Esophagus muscularis mucosa (tissue), 4 donors: ENCODE measurements at regions not wholly inside any gene's neighbourhood (a gene's known extent, or its start where the extent isn't known, plus 50 kb on each side); places are given as distances from the start of the nearest gene placed in this dataset.

ENCODE experiments used
- EP300 ChIP-seq: sonication (generic); formaldehyde crosslinking; IDR thresholded peaks from one replicate; pipeline ENCODE4 v1.6.1; 2017; ENCODE audit warnings: antibody characterized with exemption
- POLR2AphosphoS5 ChIP-seq, 2 donors: sonication (generic); formaldehyde crosslinking; IDR thresholded peaks; one replicate each; pipeline ENCODE4 v1.6.1; 2017; ENCODE audit warnings: antibody characterized with exemption in 2 of 2
- TF ChIP-seq, protein P1 (sequence below), 3 experiments: fragments of 200-600 bp in 2 of 3; fragments of 450-650 bp in 1 of 3; sonication (generic) in 2 of 3; IDR thresholded peaks; one replicate each; pipeline ENCODE4 v1.5.1; 2017 to 2019; ENCODE audit warnings: antibody characterized with exemption in 3 of 3, mild to moderate bottlenecking in 2 of 3, moderate library complexity in 1 of 3

DNA sequence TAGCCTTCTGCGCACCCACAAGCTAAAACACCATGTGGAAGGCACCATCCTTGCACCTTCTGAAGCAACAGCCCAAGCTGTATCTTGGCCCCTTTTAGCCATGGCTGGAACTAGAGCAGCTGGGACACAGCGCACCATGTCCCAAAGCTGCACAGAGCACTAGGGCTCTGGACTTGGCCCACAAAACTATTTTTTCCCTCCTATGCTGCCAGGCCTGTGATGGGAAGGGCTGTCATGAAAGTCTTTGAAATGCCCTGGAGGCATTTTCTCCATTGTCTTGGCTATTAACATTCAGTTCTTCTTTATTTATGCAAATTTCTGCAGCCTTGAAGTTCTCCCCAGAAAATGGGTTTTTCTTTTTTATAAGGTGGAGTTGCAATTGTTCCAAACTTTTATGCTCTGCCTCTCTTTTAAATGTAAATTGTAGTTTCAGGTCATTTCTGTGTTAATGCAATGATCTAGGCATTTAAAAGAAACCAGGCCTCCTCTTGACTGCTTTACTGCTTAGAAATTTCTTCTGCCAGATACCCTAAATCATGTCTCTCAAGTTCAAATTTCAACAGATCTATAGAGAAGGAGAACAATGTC is 996.3 kb downstream of the TAF11L14 start:
- TF ChIP-seq, protein P1, sequence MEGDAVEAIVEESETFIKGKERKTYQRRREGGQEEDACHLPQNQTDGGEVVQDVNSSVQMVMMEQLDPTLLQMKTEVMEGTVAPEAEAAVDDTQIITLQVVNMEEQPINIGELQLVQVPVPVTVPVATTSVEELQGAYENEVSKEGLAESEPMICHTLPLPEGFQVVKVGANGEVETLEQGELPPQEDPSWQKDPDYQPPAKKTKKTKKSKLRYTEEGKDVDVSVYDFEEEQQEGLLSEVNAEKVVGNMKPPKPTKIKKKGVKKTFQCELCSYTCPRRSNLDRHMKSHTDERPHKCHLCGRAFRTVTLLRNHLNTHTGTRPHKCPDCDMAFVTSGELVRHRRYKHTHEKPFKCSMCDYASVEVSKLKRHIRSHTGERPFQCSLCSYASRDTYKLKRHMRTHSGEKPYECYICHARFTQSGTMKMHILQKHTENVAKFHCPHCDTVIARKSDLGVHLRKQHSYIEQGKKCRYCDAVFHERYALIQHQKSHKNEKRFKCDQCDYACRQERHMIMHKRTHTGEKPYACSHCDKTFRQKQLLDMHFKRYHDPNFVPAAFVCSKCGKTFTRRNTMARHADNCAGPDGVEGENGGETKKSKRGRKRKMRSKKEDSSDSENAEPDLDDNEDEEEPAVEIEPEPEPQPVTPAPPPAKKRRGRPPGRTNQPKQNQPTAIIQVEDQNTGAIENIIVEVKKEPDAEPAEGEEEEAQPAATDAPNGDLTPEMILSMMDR (IDR thresholded peaks at IDR 0.05): no peak
- TF ChIP-seq EP300: no peak
- no peak for TF ChIP-seq POLR2AphosphoS5 (IDR thresholded peaks at IDR 0.05)
